ENCODE measurements at regions not wholly inside any gene's neighbourhood (a gene's known extent, or its start where the extent isn't known, plus 50 kb on each side); places are given as distances from the start of the nearest gene placed in this dataset.
A peak's percentile ranks its signal among the peaks of the same experiment; 100 is the strongest.

GRCh38 chr2:150889141-150889540, 372.5 kb downstream of the RBM43 start:
- Histone ChIP-seq H3K4me2 (ENCODE audit: unreplicated experiment) (peak overlapping the region; percentile 46), H3K79me2 (ENCODE audit: insufficient read depth) (no peaks in the 10 kb centered on the region), H2AFZ (no peak overlapping the region), H3K9me3 (ENCODE audit: low read depth) (no peaks in the 10 kb centered on the region), H3K27ac (peak overlapping the region; percentile 51), H3K27me3 (replicated peaks; ENCODE audit: insufficient read depth) (no peaks in the 10 kb centered on the region), H3K9me2 (ENCODE audit: insufficient read depth) (no peaks in the 10 kb centered on the region), H3K4me1 (ENCODE audit: insufficient read depth) (peaks cover 36% of the 10 kb centered on the region), H4K20me1 (ENCODE audit: insufficient read depth) (no peaks in the 10 kb centered on the region), H3K36me3 (ENCODE audit: low read depth) (no peaks in the 10 kb centered on the region), H3K9ac (no peak overlapping the region), H3K4me3 (no peak overlapping the region), H3F3A (ENCODE audit: insufficient read depth) (peaks cover 28% of the 10 kb centered on the region)
- peak; percentile 76 for DNase-seq
- WGBS, 2 experiments (ENCODE audit: low coverage in 1 of 2, low lambda C conversion rate in 2 of 2, missing lambda C conversion rate in 2 of 2), result 39 to 49% methylated on average over 2 of the region's 2 CpGs
- TF ChIP-seq EZH2phosphoT487 (IDR thresholded peaks at IDR 0.05; ENCODE audit: insufficient read depth, low read depth) (no peak), EZH2 (IDR thresholded peaks at IDR 0.05; ENCODE audit: insufficient read depth, poor library complexity, severe bottlenecking) (no peak)
- in situ Hi-C loops (cut with MboI), result no loop called here

GRCh38 chr2:150888337-150888736, 373.3 kb downstream of the RBM43 start:
- Histone ChIP-seq H3K4me1 (ENCODE audit: insufficient read depth) (peaks cover 36% of the 10 kb centered on the region), H3K36me3 (ENCODE audit: low read depth) (no peaks in the 10 kb centered on the region), H3K27me3 (replicated peaks; ENCODE audit: insufficient read depth) (no peaks in the 10 kb centered on the region), H3K4me3 (no peak overlapping the region), H3F3A (ENCODE audit: insufficient read depth) (peaks cover 28% of the 10 kb centered on the region), H3K9ac (no peak overlapping the region), H3K79me2 (ENCODE audit: insufficient read depth) (no peaks in the 10 kb centered on the region), H4K20me1 (ENCODE audit: insufficient read depth) (no peaks in the 10 kb centered on the region), H3K4me2 (ENCODE audit: unreplicated experiment) (peak overlapping the region; percentile 46), H2AFZ (no peak overlapping the region), H3K27ac (peak overlapping the region; percentile 51), H3K9me2 (ENCODE audit: insufficient read depth) (no peaks in the 10 kb centered on the region), H3K9me3 (ENCODE audit: low read depth) (no peaks in the 10 kb centered on the region)
- in situ Hi-C loops (cut with MboI), result no loop called here
- TF ChIP-seq EZH2 (IDR thresholded peaks at IDR 0.05; ENCODE audit: insufficient read depth, poor library complexity, severe bottlenecking), result no peak
- TF ChIP-seq EZH2phosphoT487 (IDR thresholded peaks at IDR 0.05; ENCODE audit: insufficient read depth, low read depth), result no peak
- DNase-seq, result peak; percentile 73

GRCh38 chr2:150887926-150888325, 373.7 kb downstream of the RBM43 start:
- Histone ChIP-seq H3K27me3 (replicated peaks; ENCODE audit: insufficient read depth) (no peaks in the 10 kb centered on the region), H3K9me3 (ENCODE audit: low read depth) (no peaks in the 10 kb centered on the region), H3K4me2 (ENCODE audit: unreplicated experiment) (peak overlapping the region; percentile 46), H2AFZ (no peak overlapping the region), H3K4me3 (no peak overlapping the region), H3K4me1 (ENCODE audit: insufficient read depth) (peaks cover 36% of the 10 kb centered on the region), H3K36me3 (ENCODE audit: low read depth) (no peaks in the 10 kb centered on the region), H3K9ac (no peak overlapping the region), H4K20me1 (ENCODE audit: insufficient read depth) (no peaks in the 10 kb centered on the region), H3F3A (ENCODE audit: insufficient read depth) (peaks cover 28% of the 10 kb centered on the region), H3K9me2 (ENCODE audit: insufficient read depth) (no peaks in the 10 kb centered on the region), H3K79me2 (ENCODE audit: insufficient read depth) (no peaks in the 10 kb centered on the region), H3K27ac (peak overlapping the region; percentile 51)
- in situ Hi-C loops (cut with MboI), result no loop called here
- TF ChIP-seq EZH2 (IDR thresholded peaks at IDR 0.05; ENCODE audit: insufficient read depth, poor library complexity, severe bottlenecking) (no peak), EZH2phosphoT487 (IDR thresholded peaks at IDR 0.05; ENCODE audit: insufficient read depth, low read depth) (no peak)
- DNase-seq, result peak; percentile 30
- WGBS, 2 experiments (ENCODE audit: low coverage in 1 of 2, low lambda C conversion rate in 2 of 2, missing lambda C conversion rate in 2 of 2), result 7 to 9% methylated on average over 3 of the region's 3 CpGs

GRCh38 chr2:150885774-150886386, 375.8 kb downstream of the RBM43 start:
- no peak overlapping the region for H3K4me2 ChIP-seq (ENCODE audit: unreplicated experiment)
- no peaks in the 10 kb centered on the region for H3K9me2 ChIP-seq (ENCODE audit: insufficient read depth)
- 59 to 62% methylated on average over 3 of the region's 3 CpGs for WGBS, 2 experiments (ENCODE audit: low coverage in 1 of 2, low lambda C conversion rate in 2 of 2, missing lambda C conversion rate in 2 of 2)
- peaks cover 36% of the 10 kb centered on the region for H3K4me1 ChIP-seq (ENCODE audit: insufficient read depth)
- no peaks in the 10 kb centered on the region for H3K27me3 ChIP-seq (replicated peaks; ENCODE audit: insufficient read depth)
- no peak overlapping the region for H3K27ac ChIP-seq
- H3K79me2 ChIP-seq (ENCODE audit: insufficient read depth), result no peaks in the 10 kb centered on the region
- no peak overlapping the region for H2AFZ ChIP-seq
- H3K4me3 ChIP-seq, result no peak overlapping the region
- no peaks in the 10 kb centered on the region for H3K9me3 ChIP-seq (ENCODE audit: low read depth)
- no peaks in the 10 kb centered on the region for H4K20me1 ChIP-seq (ENCODE audit: insufficient read depth)
- H3K36me3 ChIP-seq (ENCODE audit: low read depth), result no peaks in the 10 kb centered on the region
- in situ Hi-C loops (cut with MboI), result no loop called here
- H3F3A ChIP-seq (ENCODE audit: insufficient read depth), result peaks cover 28% of the 10 kb centered on the region
- no peak overlapping the region for H3K9ac ChIP-seq
- DNase-seq, result no peak
- TF ChIP-seq EZH2 (IDR thresholded peaks at IDR 0.05; ENCODE audit: insufficient read depth, poor library complexity, severe bottlenecking) (no peak), EZH2phosphoT487 (IDR thresholded peaks at IDR 0.05; ENCODE audit: insufficient read depth, low read depth) (no peak)

- no peaks in the 10 kb centered on the region for H3K36me3 ChIP-seq (ENCODE audit: low read depth)
- no peaks in the 10 kb centered on the region for H4K20me1 ChIP-seq (ENCODE audit: insufficient read depth)
- no peaks in the 10 kb centered on the region for H3K9me3 ChIP-seq (ENCODE audit: low read depth)
- no peak overlapping the region for H2AFZ ChIP-seq
- WGBS, 2 experiments (ENCODE audit: low coverage in 1 of 2, low lambda C conversion rate in 2 of 2, missing lambda C conversion rate in 2 of 2), result 67 to 84% methylated on average over 1 of the region's 1 CpG
- no peak for TF ChIP-seq EZH2 (IDR thresholded peaks at IDR 0.05; ENCODE audit: insufficient read depth, poor library complexity, severe bottlenecking)
- TF ChIP-seq EZH2phosphoT487 (IDR thresholded peaks at IDR 0.05; ENCODE audit: insufficient read depth, low read depth), result no peak
- H3K4me3 ChIP-seq, result no peak overlapping the region
- H3K4me1 ChIP-seq (ENCODE audit: insufficient read depth), result peaks cover 36% of the 10 kb centered on the region
- no peaks in the 10 kb centered on the region for H3K79me2 ChIP-seq (ENCODE audit: insufficient read depth)
- H3K27ac ChIP-seq, result no peak overlapping the region
- in situ Hi-C loops (cut with MboI), result no loop called here
- H3K9ac ChIP-seq, result no peak overlapping the region
- no peaks in the 10 kb centered on the region for H3K9me2 ChIP-seq (ENCODE audit: insufficient read depth)
- DNase-seq, result peak; percentile 58
- peaks cover 28% of the 10 kb centered on the region for H3F3A ChIP-seq (ENCODE audit: insufficient read depth)
- no peak overlapping the region for H3K4me2 ChIP-seq (ENCODE audit: unreplicated experiment)
- no peaks in the 10 kb centered on the region for H3K27me3 ChIP-seq (replicated peaks; ENCODE audit: insufficient read depth)
Measured at GRCh38 chr2:150885236-150885635, 376.4 kb downstream of the RBM43 start.
